ENCODE measurements at regions not wholly inside any gene's neighbourhood (a gene's known extent, or its start where the extent isn't known, plus 50 kb on each side); places are given as distances from the start of the nearest gene placed in this dataset.
A peak's percentile ranks its signal among the peaks of the same experiment; 100 is the strongest.

GRCh38 chr3:34298653-34299052 lies 500.2 kb downstream of the PDCD6IP start:
- TF ChIP-seq POU2F2 (IDR thresholded peaks at IDR 0.05; ENCODE audit: low read depth, low read length) (no peak), POLR2A (IDR thresholded peaks at IDR 0.05; ENCODE audit: low read depth, low read length) (no peak), SPI1 (IDR thresholded peaks at IDR 0.05; ENCODE audit: low read depth, low read length) (no peak), TAF1 (IDR thresholded peaks at IDR 0.05; ENCODE audit: low read depth, low read length) (no peak), PAX5 (IDR thresholded peaks at IDR 0.05; ENCODE audit: insufficient read depth, low read length, severe bottlenecking) (no peak), POLR2AphosphoS5 (IDR thresholded peaks at IDR 0.05; ENCODE audit: low read depth, low read length) (no peak)
- FAIRE-seq (no peak), DNase-seq (ENCODE audit: insufficient read length, low spot score) (no peak)

- TF ChIP-seq POLR2AphosphoS5 (IDR thresholded peaks at IDR 0.05; ENCODE audit: low read depth, low read length) (no peak), TAF1 (IDR thresholded peaks at IDR 0.05; ENCODE audit: low read depth, low read length) (no peak), PAX5 (IDR thresholded peaks at IDR 0.05; ENCODE audit: insufficient read depth, low read length, severe bottlenecking) (no peak), POLR2A (IDR thresholded peaks at IDR 0.05; ENCODE audit: low read depth, low read length) (no peak), POU2F2 (IDR thresholded peaks at IDR 0.05; ENCODE audit: low read depth, low read length) (no peak), SPI1 (IDR thresholded peaks at IDR 0.05; ENCODE audit: low read depth, low read length) (no peak)
- DNase-seq (ENCODE audit: insufficient read length, low spot score), result no peak
Measured at GRCh38 chr3:34300621-34301020, 502.2 kb downstream of the PDCD6IP start.

GRCh38 chr3:34301313-34301712 lies 502.9 kb downstream of the PDCD6IP start:
- TF ChIP-seq POLR2AphosphoS5 (IDR thresholded peaks at IDR 0.05; ENCODE audit: low read depth, low read length), result no peak
- no peak for TF ChIP-seq POLR2A (IDR thresholded peaks at IDR 0.05; ENCODE audit: low read depth, low read length)
- no peak for FAIRE-seq
- DNase-seq (ENCODE audit: insufficient read length, low spot score), result no peak

More at GRCh38 chr3:34300621-34301020, 502.2 kb downstream of the PDCD6IP start:
- no peak for FAIRE-seq

GRCh38 chr3:34305266-34305665 lies 506.8 kb downstream of the PDCD6IP start:
- DNase-seq (ENCODE audit: insufficient read length, low spot score) (no peak), FAIRE-seq (no peak)
- TF ChIP-seq PAX5 (IDR thresholded peaks at IDR 0.05; ENCODE audit: insufficient read depth, low read length, severe bottlenecking), result no peak

GRCh38 chr3:34312684-34313083 lies 514.3 kb downstream of the PDCD6IP start:
- no peak for DNase-seq (ENCODE audit: insufficient read length, low spot score)
- no peak for FAIRE-seq

GRCh38 chr3:34319881-34320280 lies 521.5 kb downstream of the PDCD6IP start:
- DNase-seq (ENCODE audit: insufficient read length, low spot score) (no peak), FAIRE-seq (no peak)
- TF ChIP-seq POLR2A (IDR thresholded peaks at IDR 0.05; ENCODE audit: low read depth, low read length) (no peak), POU2F2 (IDR thresholded peaks at IDR 0.05; ENCODE audit: low read depth, low read length) (no peak), POLR2AphosphoS5 (IDR thresholded peaks at IDR 0.05; ENCODE audit: low read depth, low read length) (no peak), SPI1 (IDR thresholded peaks at IDR 0.05; ENCODE audit: low read depth, low read length) (no peak)

More at GRCh38 chr3:34312684-34313083, 514.3 kb downstream of the PDCD6IP start:
- no peak for TF ChIP-seq SPI1 (IDR thresholded peaks at IDR 0.05; ENCODE audit: low read depth, low read length)
- TF ChIP-seq PAX5 (IDR thresholded peaks at IDR 0.05; ENCODE audit: insufficient read depth, low read length, severe bottlenecking), result no peak
- TF ChIP-seq POLR2AphosphoS5 (IDR thresholded peaks at IDR 0.05; ENCODE audit: low read depth, low read length), result no peak
- TF ChIP-seq POU2F2 (IDR thresholded peaks at IDR 0.05; ENCODE audit: low read depth, low read length), result no peak
- no peak for TF ChIP-seq TAF1 (IDR thresholded peaks at IDR 0.05; ENCODE audit: low read depth, low read length)
- no peak for TF ChIP-seq POLR2A (IDR thresholded peaks at IDR 0.05; ENCODE audit: low read depth, low read length)

GRCh38 chr3:34323517-34323916 lies 525.1 kb downstream of the PDCD6IP start:
- FAIRE-seq (peak; percentile 35), DNase-seq (ENCODE audit: insufficient read length, low spot score) (no peak)
- no peak for TF ChIP-seq POLR2AphosphoS5 (IDR thresholded peaks at IDR 0.05; ENCODE audit: low read depth, low read length)
- TF ChIP-seq POLR2A (IDR thresholded peaks at IDR 0.05; ENCODE audit: low read depth, low read length), result no peak
- no peak for TF ChIP-seq POU2F2 (IDR thresholded peaks at IDR 0.05; ENCODE audit: low read depth, low read length)
- TF ChIP-seq TAF1 (IDR thresholded peaks at IDR 0.05; ENCODE audit: low read depth, low read length), result no peak
- TF ChIP-seq SPI1 (IDR thresholded peaks at IDR 0.05; ENCODE audit: low read depth, low read length), result no peak
- TF ChIP-seq PAX5 (IDR thresholded peaks at IDR 0.05; ENCODE audit: insufficient read depth, low read length, severe bottlenecking), result no peak

GRCh38 chr3:34346656-34347055 lies 548.2 kb downstream of the PDCD6IP start:
- TF ChIP-seq POU2F2 (IDR thresholded peaks at IDR 0.05; ENCODE audit: low read depth, low read length), result no peak
- TF ChIP-seq PAX5 (IDR thresholded peaks at IDR 0.05; ENCODE audit: insufficient read depth, low read length, severe bottlenecking), result no peak
- TF ChIP-seq TAF1 (IDR thresholded peaks at IDR 0.05; ENCODE audit: low read depth, low read length), result no peak
- TF ChIP-seq SPI1 (IDR thresholded peaks at IDR 0.05; ENCODE audit: low read depth, low read length), result no peak
- TF ChIP-seq POLR2AphosphoS5 (IDR thresholded peaks at IDR 0.05; ENCODE audit: low read depth, low read length), result no peak
- TF ChIP-seq POLR2A (IDR thresholded peaks at IDR 0.05; ENCODE audit: low read depth, low read length), result no peak
- FAIRE-seq (no peak), DNase-seq (ENCODE audit: insufficient read length, low spot score) (no peak)

- TF ChIP-seq POLR2A (IDR thresholded peaks at IDR 0.05; ENCODE audit: low read depth, low read length) (no peak), PAX5 (IDR thresholded peaks at IDR 0.05; ENCODE audit: insufficient read depth, low read length, severe bottlenecking) (no peak)
- DNase-seq (ENCODE audit: insufficient read length, low spot score) (no peak), FAIRE-seq (no peak)
Measured at GRCh38 chr3:34351882-34352777, 553.7 kb downstream of the PDCD6IP start.

GRCh38 chr3:34352778-34353331 lies 554.4 kb downstream of the PDCD6IP start:
- FAIRE-seq (no peak), DNase-seq (ENCODE audit: insufficient read length, low spot score) (no peak)
- no peak for TF ChIP-seq SPI1 (IDR thresholded peaks at IDR 0.05; ENCODE audit: low read depth, low read length)
- TF ChIP-seq PAX5 (IDR thresholded peaks at IDR 0.05; ENCODE audit: insufficient read depth, low read length, severe bottlenecking), result no peak
- TF ChIP-seq POLR2AphosphoS5 (IDR thresholded peaks at IDR 0.05; ENCODE audit: low read depth, low read length), result no peak
- TF ChIP-seq POU2F2 (IDR thresholded peaks at IDR 0.05; ENCODE audit: low read depth, low read length), result no peak
